KMS-11 (cell line): ENCODE measurements at regions not wholly inside any gene's neighbourhood (a gene's known extent, or its start where the extent isn't known, plus 50 kb on each side); places are given as distances from the start of the nearest gene placed in this dataset.

Experiments used
- H2AFZ ChIP-seq: fragments of 200-600 bp; sonication (generic); 2 replicates; pipeline ENCODE4 v1.6.1; 2016; ENCODE audit warnings: antibody characterized with exemption, mixed run types, low read depth
- H3K27ac ChIP-seq: fragments of 200-600 bp; sonication (generic); 2 replicates; pipeline ENCODE4 v1.6.1; 2016; ENCODE audit warnings: mild to moderate bottlenecking, mixed run types
- H3K27me3 ChIP-seq: fragments of 200-600 bp; sonication (generic); 2 replicates; pipeline ENCODE4 v1.6.1; 2017; ENCODE audit warnings: mild to moderate bottlenecking, low read depth, mixed run types, moderate library complexity; ENCODE audit not compliant: insufficient read depth
- H3K36me3 ChIP-seq: fragments of 200-600 bp; sonication (generic); 2 replicates; pipeline ENCODE4 v1.6.1; 2017; ENCODE audit warnings: mild to moderate bottlenecking, mixed run types; ENCODE audit not compliant: insufficient read depth
- H3K4me1 ChIP-seq: fragments of 200-600 bp; sonication (generic); 2 replicates; pipeline ENCODE4 v1.6.1; 2016; ENCODE audit warnings: mild to moderate bottlenecking, low read depth, mixed run types; ENCODE audit not compliant: poor library complexity, severe bottlenecking
- H3K4me2 ChIP-seq: fragments of 200-600 bp; sonication (generic); 2 replicates; pipeline ENCODE4 v1.7.0; 2016; ENCODE audit warnings: mild to moderate bottlenecking, mixed run types
- H3K4me3 ChIP-seq: fragments of 200-600 bp; sonication (generic); IDR thresholded peaks from 2 replicates; pipeline ENCODE4 v1.6.1; 2017; ENCODE audit warnings: low read depth, low read length, mixed read lengths; ENCODE audit not compliant: insufficient read depth
- H3K79me2 ChIP-seq: fragments of 200-600 bp; sonication (generic); 2 replicates; pipeline ENCODE4 v1.6.1; 2016; ENCODE audit warnings: low read depth, mixed run types; ENCODE audit not compliant: insufficient read depth
- H3K9ac ChIP-seq: fragments of 200-600 bp; sonication (generic); 2 replicates; pipeline ENCODE4 v1.6.1; 2016; ENCODE audit warnings: mild to moderate bottlenecking, mixed run types
- H4K20me1 ChIP-seq: fragments of 200-600 bp; sonication (generic); 2 replicates; pipeline ENCODE4 v1.6.1; 2016; ENCODE audit warnings: mild to moderate bottlenecking, mixed run types; ENCODE audit not compliant: insufficient read depth
- TF ChIP-seq, protein P1 (sequence below): fragments of 200-600 bp; sonication (generic); conservative IDR thresholded peaks from 2 replicates; pipeline ENCODE4 v1.6.1; 2017; ENCODE audit warnings: low read depth, mild to moderate bottlenecking, antibody characterized with exemption, low read length, moderate library complexity, mixed read lengths

DNA sequence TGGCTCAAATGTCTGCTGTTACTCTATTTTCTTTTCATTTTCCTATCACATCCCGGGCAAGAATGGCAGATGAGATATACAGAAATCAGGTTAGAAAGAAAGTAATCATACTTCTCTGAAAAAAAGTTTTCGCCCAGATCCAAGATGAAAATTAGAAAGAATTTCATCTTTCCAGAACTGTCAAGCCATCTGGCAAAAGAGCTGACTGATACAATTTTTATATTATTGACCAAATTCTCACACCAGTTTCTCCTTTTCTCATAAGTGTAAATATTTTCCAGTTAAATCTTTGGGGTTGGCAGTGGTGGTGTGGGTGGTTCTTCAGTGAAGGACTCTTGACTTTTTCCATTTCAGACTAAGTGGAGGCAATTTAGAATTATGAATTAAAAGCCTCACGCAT is 371.9 kb downstream of the CD83 start:
- Histone ChIP-seq H3K4me2 (no peak overlapping the region), H3K4me1 (no peaks in the 10 kb centered on the region), H3K27me3 (no peaks in the 10 kb centered on the region), H3K4me3 (no peak overlapping the region), H3K9ac (no peak overlapping the region), H3K36me3 (no peaks in the 10 kb centered on the region), H2AFZ (no peak overlapping the region), H4K20me1 (no peaks in the 10 kb centered on the region), H3K27ac (no peak overlapping the region), H3K79me2 (no peaks in the 10 kb centered on the region)
- TF ChIP-seq, protein P1, sequence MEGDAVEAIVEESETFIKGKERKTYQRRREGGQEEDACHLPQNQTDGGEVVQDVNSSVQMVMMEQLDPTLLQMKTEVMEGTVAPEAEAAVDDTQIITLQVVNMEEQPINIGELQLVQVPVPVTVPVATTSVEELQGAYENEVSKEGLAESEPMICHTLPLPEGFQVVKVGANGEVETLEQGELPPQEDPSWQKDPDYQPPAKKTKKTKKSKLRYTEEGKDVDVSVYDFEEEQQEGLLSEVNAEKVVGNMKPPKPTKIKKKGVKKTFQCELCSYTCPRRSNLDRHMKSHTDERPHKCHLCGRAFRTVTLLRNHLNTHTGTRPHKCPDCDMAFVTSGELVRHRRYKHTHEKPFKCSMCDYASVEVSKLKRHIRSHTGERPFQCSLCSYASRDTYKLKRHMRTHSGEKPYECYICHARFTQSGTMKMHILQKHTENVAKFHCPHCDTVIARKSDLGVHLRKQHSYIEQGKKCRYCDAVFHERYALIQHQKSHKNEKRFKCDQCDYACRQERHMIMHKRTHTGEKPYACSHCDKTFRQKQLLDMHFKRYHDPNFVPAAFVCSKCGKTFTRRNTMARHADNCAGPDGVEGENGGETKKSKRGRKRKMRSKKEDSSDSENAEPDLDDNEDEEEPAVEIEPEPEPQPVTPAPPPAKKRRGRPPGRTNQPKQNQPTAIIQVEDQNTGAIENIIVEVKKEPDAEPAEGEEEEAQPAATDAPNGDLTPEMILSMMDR: no peak

DNA sequence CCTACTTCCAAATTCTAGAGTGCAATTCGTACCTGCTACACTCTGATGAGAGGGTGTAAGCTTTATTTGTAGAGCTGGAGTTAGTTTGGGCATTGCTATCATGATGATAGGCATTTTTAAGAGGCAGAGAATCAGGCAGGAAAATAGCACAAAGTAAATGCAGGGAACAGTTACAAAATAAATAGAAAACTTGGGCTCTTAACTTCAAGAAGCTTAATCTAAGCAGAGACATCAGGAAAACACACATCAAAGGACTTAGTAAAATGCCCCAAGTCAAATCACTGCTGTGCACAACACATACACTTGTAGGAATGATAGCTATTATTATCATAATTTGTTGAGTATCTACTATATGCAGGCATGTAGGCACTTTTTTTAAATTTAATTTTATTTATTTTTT is 381.2 kb downstream of the CD83 start:
- H3K4me2 ChIP-seq: no peak overlapping the region
- no peak overlapping the region for H3K27ac ChIP-seq
- H4K20me1 ChIP-seq: no peaks in the 10 kb centered on the region
- H3K4me3 ChIP-seq: no peak overlapping the region
- no peaks in the 10 kb centered on the region for H3K79me2 ChIP-seq
- H3K4me1 ChIP-seq: no peaks in the 10 kb centered on the region
- no peaks in the 10 kb centered on the region for H3K27me3 ChIP-seq
- TF ChIP-seq, protein P1: no peak
- H2AFZ ChIP-seq: no peak overlapping the region
- H3K36me3 ChIP-seq: no peaks in the 10 kb centered on the region
- no peak overlapping the region for H3K9ac ChIP-seq

DNA sequence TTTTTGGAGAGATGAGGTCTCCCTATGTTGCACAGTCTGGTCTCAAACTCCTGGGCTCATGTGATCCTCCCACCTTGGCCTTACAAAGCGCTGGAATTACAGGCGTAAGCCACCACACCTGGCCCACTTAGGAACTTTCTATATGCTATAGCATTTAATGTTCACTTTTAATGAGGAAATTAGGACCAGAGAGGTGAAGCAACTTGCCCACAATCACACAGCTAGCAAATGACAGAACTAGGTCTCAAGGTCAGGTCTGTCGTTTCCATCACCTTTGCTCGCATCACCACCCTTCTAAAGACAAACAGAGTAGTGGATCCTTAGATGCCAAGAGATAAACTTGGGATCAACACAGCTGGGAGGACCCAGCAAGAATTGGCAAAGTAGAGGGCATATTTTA is 381.7 kb downstream of the CD83 start:
- no peak overlapping the region for H3K27ac ChIP-seq
- H3K4me1 ChIP-seq: no peaks in the 10 kb centered on the region
- TF ChIP-seq, protein P1: no peak
- H3K79me2 ChIP-seq: no peaks in the 10 kb centered on the region
- no peak overlapping the region for H3K9ac ChIP-seq
- no peak overlapping the region for H3K4me2 ChIP-seq
- no peaks in the 10 kb centered on the region for H3K27me3 ChIP-seq
- H3K4me3 ChIP-seq: no peak overlapping the region
- no peaks in the 10 kb centered on the region for H3K36me3 ChIP-seq
- H4K20me1 ChIP-seq: no peaks in the 10 kb centered on the region
- no peak overlapping the region for H2AFZ ChIP-seq

DNA sequence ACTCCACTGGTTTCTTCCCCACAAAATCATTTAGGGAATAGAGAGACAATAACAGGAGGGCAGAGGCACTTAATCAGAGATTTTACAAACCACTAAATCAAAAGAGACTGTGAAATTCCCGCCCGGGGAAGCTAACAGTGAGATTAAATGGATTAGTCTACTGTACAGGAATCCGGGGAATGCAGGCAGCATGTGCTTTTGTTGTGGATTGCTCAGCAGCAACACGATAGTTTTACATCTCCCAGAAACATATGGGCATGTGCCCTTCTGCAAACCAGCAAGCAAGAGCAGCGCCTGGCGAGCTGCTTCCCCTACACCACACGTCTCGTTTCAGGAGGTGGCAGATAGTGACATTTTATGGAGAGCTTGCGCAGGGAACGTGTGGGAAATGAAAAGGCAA is 382.3 kb downstream of the CD83 start:
- Histone ChIP-seq H3K27ac (no peak overlapping the region), H4K20me1 (no peaks in the 10 kb centered on the region), H3K36me3 (no peaks in the 10 kb centered on the region), H3K4me3 (no peak overlapping the region), H3K4me1 (no peaks in the 10 kb centered on the region), H3K79me2 (no peaks in the 10 kb centered on the region), H2AFZ (no peak overlapping the region), H3K27me3 (no peaks in the 10 kb centered on the region), H3K9ac (no peak overlapping the region), H3K4me2 (no peak overlapping the region)
- TF ChIP-seq, protein P1: no peak

DNA sequence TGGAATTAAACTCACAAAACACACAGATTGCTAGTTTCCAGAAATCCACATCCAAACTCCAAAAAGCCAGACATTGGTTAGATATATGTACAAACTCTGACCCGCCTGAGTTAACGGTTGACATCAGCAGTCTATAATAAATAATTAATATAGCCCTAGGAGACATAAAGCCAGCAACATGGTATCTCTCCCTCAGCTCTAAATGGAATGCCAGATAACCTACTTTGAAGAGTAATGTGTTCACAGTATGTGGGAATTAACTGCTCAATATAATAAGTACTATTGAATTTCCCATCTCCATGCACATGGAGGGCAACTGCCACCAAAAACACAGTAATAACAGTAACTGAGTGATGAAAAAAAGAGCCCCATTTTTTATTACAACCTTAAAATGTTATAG is 383.2 kb downstream of the CD83 start:
- no peaks in the 10 kb centered on the region for H3K36me3 ChIP-seq
- H4K20me1 ChIP-seq: no peaks in the 10 kb centered on the region
- TF ChIP-seq, protein P1: no peak
- H3K27me3 ChIP-seq: no peaks in the 10 kb centered on the region
- H3K4me1 ChIP-seq: no peaks in the 10 kb centered on the region
- H3K27ac ChIP-seq: no peak overlapping the region
- H2AFZ ChIP-seq: no peak overlapping the region
- H3K9ac ChIP-seq: no peak overlapping the region
- no peaks in the 10 kb centered on the region for H3K79me2 ChIP-seq
- H3K4me3 ChIP-seq: no peak overlapping the region
- no peak overlapping the region for H3K4me2 ChIP-seq
